ENCODE measurements at regions not wholly inside any gene's neighbourhood (a gene's known extent, or its start where the extent isn't known, plus 50 kb on each side); places are given as distances from the start of the nearest gene placed in this dataset.

GRCh38 chr21:27423906-27424595, 457.2 kb upstream of the ADAMTS5 start:
- no peak for DNase-seq (ENCODE audit: low spot score)

GRCh38 chr21:27423038-27423437, 456.1 kb upstream of the ADAMTS5 start:
- no peak for DNase-seq (ENCODE audit: low spot score)

- DNase-seq (ENCODE audit: low spot score), result no peak
Measured at GRCh38 chr21:27422435-27422834, 455.5 kb upstream of the ADAMTS5 start.

- DNase-seq (ENCODE audit: low spot score), result no peak
Measured at GRCh38 chr21:27421654-27422053, 454.8 kb upstream of the ADAMTS5 start.

DNA sequence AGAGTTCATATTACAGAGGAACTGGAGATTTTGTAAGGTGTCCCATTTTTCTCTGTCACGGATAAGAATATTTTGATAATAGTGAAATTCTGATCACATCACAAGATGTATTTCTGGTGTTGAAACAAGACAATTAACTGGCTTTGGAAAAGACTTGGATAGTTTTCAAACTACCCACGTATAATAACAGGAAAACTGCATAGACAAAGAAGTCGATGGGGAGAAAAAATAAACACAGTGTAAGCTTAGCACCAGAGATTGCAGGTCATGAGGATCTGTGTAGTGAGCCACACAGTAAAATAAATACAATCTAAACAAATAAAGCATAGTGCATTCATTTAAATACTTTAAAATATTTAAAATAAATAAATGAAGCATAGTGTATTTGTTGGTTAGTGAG, 452.3 kb upstream of the ADAMTS5 start:
- DNase-seq (ENCODE audit: low spot score), result no peak

DNA sequence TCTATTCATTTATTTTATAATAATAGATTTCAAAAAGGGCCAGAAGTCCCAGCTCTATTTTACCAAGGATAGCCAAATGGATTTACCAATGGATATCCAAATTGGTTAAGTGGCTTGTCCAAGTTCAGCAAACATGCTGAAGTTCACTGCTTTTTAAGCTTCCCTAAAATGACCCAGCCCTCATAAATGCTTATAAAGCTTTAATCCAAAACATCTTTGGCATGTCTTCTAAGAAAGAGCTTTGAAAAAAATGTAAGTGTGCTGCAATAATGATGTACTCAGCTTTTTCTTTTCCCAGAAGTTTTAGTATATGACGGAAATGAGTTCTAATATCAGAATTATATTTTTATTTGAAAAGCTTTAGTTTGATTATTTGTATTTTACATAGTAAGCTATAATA, 451.5 kb upstream of the ADAMTS5 start:
- DNase-seq (ENCODE audit: low spot score), result no peak

DNA sequence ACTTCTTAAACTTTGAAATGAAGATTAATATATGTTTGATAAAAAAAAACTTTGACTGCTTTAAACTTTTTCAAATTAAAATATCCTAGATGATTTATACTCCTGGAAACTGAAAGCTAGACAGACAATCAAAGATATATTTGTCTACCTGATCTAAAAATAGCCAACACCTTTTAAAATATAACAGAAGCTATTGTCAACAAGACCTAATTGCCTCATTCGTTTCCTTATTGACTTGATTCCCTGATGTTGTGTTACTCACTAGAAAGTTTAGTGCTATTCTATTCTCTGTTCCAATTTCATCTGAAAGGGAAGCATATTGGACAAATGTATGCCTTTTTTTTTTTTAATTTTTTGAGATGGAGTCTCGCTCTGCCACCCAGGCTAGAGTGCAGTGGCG, 445.6 kb upstream of the ADAMTS5 start:
- no peak for DNase-seq (ENCODE audit: low spot score)

DNA sequence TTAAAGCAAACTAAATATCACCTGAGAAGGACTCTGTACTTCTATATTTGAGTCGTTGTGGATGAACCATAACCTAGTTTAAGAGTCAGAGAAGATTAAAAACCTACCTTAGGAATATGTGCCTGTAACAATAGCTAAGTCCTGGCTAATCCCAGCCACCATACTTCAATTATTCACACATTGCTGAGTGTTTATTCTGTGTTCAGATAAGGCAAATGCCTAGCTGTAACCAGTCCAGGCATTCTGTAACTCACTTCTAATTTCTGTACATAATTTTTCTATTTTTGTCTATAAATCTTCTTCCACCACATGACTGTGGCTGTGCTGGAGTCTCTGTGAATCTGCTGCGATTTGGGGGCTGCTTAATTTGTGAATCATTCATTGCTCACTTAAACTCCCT, 441.9 kb upstream of the ADAMTS5 start:
- no peak for DNase-seq (ENCODE audit: low spot score)

GRCh38 chr21:27407271-27407670, 440.4 kb upstream of the ADAMTS5 start:
- DNase-seq (ENCODE audit: low spot score), result no peak

GRCh38 chr21:27406300-27407009, 439.6 kb upstream of the ADAMTS5 start:
- peak; percentile 36 for DNase-seq (ENCODE audit: low spot score)

GRCh38 chr21:27403011-27403410, 436.1 kb upstream of the ADAMTS5 start:
- DNase-seq (ENCODE audit: low spot score), result no peak

GRCh38 chr21:27400045-27400444, 433.2 kb upstream of the ADAMTS5 start:
- no peak for DNase-seq (ENCODE audit: low spot score)

- DNase-seq (ENCODE audit: low spot score), result no peak
Measured at GRCh38 chr21:27397578-27397977, 430.7 kb upstream of the ADAMTS5 start.

GRCh38 chr21:27393726-27394125, 426.8 kb upstream of the ADAMTS5 start:
- DNase-seq (ENCODE audit: low spot score), result no peak

GRCh38 chr21:27391990-27392389, 425.1 kb upstream of the ADAMTS5 start:
- no peak for DNase-seq (ENCODE audit: low spot score)

DNA sequence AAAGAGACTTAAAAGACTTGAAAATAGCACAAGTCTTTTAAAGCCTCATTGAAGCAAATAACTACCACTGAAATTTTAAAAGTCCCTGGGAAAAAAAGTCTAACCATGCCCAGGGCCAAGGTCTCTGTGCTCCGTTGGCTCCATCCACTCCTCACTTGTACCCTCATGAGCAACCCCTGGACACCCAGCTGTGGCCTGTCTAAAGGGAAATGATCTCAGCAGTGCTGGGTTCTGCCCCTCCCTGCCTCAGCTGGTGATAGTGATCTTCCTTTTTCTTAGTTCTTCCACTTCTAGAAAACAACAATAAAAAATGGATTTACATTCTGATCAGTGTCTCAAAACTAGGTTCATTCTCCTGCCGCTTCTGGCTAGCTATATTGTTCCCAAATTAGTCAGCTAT, 423.5 kb upstream of the ADAMTS5 start:
- DNase-seq (ENCODE audit: low spot score), result no peak

GRCh38 chr21:27388825-27389224, 421.9 kb upstream of the ADAMTS5 start:
- no peak for DNase-seq (ENCODE audit: low spot score)

GRCh38 chr21:27382404-27382803, 415.5 kb upstream of the ADAMTS5 start:
- DNase-seq (ENCODE audit: low spot score), result peak; percentile 46

GRCh38 chr21:27380303-27380702, 413.4 kb upstream of the ADAMTS5 start:
- no peak for DNase-seq (ENCODE audit: low spot score)

GRCh38 chr21:27379354-27379753, 412.5 kb upstream of the ADAMTS5 start:
- DNase-seq (ENCODE audit: low spot score), result no peak

DNA sequence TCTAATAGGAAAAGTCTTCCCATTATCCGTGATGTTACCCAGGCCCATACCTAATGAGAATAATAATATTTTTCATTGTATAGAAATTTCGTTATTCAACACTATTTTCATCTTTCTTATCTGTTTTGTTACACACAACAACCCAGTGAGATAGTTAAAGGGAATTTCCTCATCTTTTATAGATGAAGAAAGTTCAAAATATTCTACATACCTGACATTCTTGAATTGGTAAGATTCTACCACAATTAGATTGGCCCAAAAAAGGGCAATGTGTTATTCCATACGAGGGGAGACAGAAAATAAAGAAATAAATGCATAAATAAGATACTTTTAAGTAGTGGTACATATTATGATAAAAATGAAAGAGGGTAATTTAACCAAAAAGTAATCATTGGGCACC, 405.5 kb upstream of the ADAMTS5 start:
- no peak for DNase-seq (ENCODE audit: low spot score)

DNA sequence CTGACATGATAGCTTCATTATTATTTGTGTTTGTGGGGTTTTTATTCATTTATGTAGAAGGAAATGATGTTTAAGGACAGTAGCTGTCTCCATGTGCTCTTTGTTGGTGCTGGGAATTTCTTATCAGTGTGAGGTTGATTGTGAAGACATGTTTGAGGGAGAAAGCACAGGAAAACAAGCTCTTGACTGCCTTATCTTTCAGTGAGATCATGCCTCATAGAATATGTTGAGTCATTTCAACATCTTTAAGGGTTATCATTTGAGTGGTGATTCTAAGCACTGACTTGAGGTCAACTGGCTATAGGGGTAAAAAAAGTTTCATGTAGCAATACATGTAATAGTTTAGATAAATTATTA, 405.1 kb upstream of the ADAMTS5 start:
- DNase-seq (ENCODE audit: low spot score), result peak; percentile 14

- DNase-seq (ENCODE audit: low spot score), result no peak
Measured at GRCh38 chr21:27371115-27371974, 404.5 kb upstream of the ADAMTS5 start.
